Urinary bladder (tissue), 3 donors: ENCODE measurements at regions not wholly inside any gene's neighbourhood (a gene's known extent, or its start where the extent isn't known, plus 50 kb on each side); places are given as distances from the start of the nearest gene placed in this dataset.

ENCODE experiments used
- DNase-seq: peaks from one replicate; pipeline ENCODE4 v3.0.0-alpha.2; 2015; ENCODE audit errors: extremely low spot score
- H3K27ac ChIP-seq: one replicate; pipeline ENCODE4 v1.5.1; 2013; ENCODE audit warnings: low read depth, mild to moderate bottlenecking, moderate library complexity
- H3K36me3 ChIP-seq: one replicate; pipeline ENCODE4 v1.6.1; 2013; ENCODE audit warnings: mild to moderate bottlenecking, moderate library complexity; ENCODE audit not compliant: insufficient read depth
- H3K4me1 ChIP-seq: one replicate; pipeline ENCODE4 v1.6.1; 2013; ENCODE audit warnings: mild to moderate bottlenecking, moderate library complexity; ENCODE audit not compliant: insufficient read depth
- H3K4me3 ChIP-seq: one replicate; pipeline ENCODE4 v1.5.1; 2013; ENCODE audit warnings: low read depth, low read length
- WGBS: extraction: QIAGEN DNeasy Blood & Tissue Kit; methylation state at CpG from one replicate; pipeline ENCODE4 v1.1.7; 2013; 5-methylcytosine and 5-hydroxymethylcytosine counted together
- donor health status: healthy with polysubstance abuse.
- donor health status: healthy.

- H3K36me3 ChIP-seq: no peaks in the 10 kb centered on the region
- DNase-seq: no peak
- no peak overlapping the region for H3K27ac ChIP-seq
- no peaks in the 10 kb centered on the region for H3K4me1 ChIP-seq
- WGBS: 96% methylated on average over 1 of the region's 1 CpG
- no peak overlapping the region for H3K4me3 ChIP-seq
Measured at GRCh38 chr6:22809370-22809769, 240.0 kb downstream of the HDGFL1 start.

DNA sequence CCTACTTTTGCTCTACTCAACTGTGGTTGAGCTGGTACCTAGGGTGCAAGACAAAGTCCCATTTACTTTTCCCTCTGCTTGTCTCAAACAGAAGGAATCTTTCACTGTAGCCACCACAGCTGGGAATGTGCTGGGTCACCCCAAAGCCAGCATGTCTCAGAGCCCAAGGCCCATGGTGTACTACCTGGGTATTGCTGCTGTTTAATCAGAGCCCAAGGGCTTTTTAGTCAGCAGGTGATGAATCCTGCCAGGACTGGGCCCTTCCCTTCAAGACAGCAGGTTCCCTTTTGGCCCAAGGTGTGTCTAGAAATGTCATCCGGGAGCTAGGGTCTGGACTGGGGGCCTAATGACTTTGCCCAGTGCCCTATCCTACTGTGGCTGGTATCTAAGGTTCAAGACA, 249.8 kb downstream of the HDGFL1 start:
- no peak overlapping the region for H3K4me3 ChIP-seq
- no peak for DNase-seq
- no peaks in the 10 kb centered on the region for H3K36me3 ChIP-seq
- WGBS: 95% methylated on average over 1 of the region's 1 CpG
- H3K27ac ChIP-seq: no peak overlapping the region
- no peaks in the 10 kb centered on the region for H3K4me1 ChIP-seq

DNA sequence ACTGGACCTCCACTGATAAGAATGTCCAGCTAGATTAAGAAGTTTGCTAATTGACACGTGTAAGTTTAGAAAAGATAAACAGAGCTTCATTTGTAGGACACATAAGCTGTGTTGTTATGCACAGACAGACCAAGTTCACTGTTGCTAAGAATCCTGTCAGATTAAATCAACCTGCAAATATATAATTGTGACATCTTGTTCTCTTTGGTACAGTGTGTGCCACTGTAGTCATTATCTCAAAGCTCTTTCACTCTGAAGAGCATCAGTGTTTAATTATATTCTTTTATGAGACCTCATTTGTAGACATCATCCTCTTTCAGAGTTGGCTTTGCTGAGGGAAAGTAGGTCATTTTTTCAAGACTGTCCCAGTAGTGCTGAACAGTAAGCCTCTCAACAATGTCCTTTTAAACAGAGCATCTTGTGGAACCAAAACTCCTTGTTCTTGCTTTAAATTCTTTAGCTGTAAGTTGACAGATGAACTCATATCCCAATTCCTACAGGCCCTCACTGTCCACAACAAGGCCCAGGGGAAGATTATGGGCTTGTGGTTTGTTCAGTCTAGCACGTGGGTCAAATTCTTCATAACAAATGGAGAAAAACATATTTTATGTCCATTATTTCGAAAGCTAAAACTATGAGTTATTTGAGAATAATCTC, 252.4 kb downstream of the HDGFL1 start:
- DNase-seq: no peak
- H3K4me1 ChIP-seq: no peaks in the 10 kb centered on the region
- H3K27ac ChIP-seq: no peak overlapping the region
- 65% methylated on average over 3 of the region's 3 CpGs for WGBS
- H3K36me3 ChIP-seq: no peaks in the 10 kb centered on the region
- no peak overlapping the region for H3K4me3 ChIP-seq

GRCh38 chr6:22825210-22825609, 255.8 kb downstream of the HDGFL1 start:
- H3K36me3 ChIP-seq: no peaks in the 10 kb centered on the region
- H3K27ac ChIP-seq: no peak overlapping the region
- WGBS: 82% methylated on average over 3 of the region's 3 CpGs
- no peak for DNase-seq
- H3K4me3 ChIP-seq: no peak overlapping the region
- H3K4me1 ChIP-seq: no peaks in the 10 kb centered on the region

- Histone ChIP-seq H3K27ac (no peak overlapping the region), H3K36me3 (no peaks in the 10 kb centered on the region), H3K4me3 (no peak overlapping the region), H3K4me1 (no peaks in the 10 kb centered on the region)
- WGBS: 82% methylated on average over 2 of the region's 2 CpGs
- DNase-seq: no peak
Measured at GRCh38 chr6:22826961-22827360, 257.6 kb downstream of the HDGFL1 start.

GRCh38 chr6:22827760-22828159, 258.4 kb downstream of the HDGFL1 start:
- no peak overlapping the region for H3K4me3 ChIP-seq
- H3K4me1 ChIP-seq: no peaks in the 10 kb centered on the region
- WGBS: 25% methylated on average over 1 of the region's 1 CpG
- peak overlapping the region; percentile 23 for H3K27ac ChIP-seq
- no peak for DNase-seq
- H3K36me3 ChIP-seq: no peaks in the 10 kb centered on the region

DNA sequence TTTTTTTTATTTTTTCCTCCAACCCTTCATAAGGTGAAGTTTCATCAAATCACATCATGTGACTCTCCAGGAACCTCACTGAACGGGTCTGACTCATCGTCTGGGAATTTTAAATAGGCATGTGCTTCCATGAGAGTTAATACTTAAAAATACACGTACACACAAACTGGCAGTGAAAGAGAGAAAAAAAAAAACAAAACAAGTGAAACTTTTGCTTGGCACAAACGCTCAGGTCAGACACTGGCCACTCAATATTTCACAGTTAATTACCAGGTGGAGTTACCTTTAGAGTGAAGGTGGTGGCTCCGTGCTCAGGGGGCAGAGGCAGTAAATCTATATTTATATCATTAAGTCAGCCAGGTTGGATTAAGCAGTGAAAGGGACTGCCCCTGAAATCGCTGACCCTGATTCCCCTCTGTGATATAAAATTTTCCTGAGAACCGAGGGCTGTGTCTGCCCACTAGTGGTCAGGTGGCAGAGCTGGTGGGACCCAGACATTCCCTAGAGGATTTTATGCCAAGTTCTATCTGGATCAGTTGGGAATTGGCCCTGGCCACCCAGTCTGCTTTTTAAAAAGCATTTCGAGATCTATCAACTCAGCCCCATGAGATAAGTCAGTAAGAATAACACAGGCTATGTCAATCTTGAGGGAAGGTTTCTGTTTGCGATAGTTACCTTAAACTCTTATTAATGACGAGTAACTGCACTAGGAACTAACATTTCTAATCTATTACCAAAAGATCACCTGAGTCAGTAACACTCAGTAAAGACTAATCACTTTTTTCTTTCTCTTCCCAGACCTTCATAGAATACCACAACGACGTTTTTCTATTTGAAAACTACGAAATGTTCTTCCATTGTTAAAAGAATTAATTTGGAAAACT, 259.1 kb downstream of the HDGFL1 start:
- H3K36me3 ChIP-seq: no peaks in the 10 kb centered on the region
- H3K4me3 ChIP-seq: no peak overlapping the region
- 39% methylated on average over 13 of the region's 13 CpGs for WGBS
- H3K27ac ChIP-seq: no peak overlapping the region
- DNase-seq: peak; percentile 94
- H3K4me1 ChIP-seq: no peaks in the 10 kb centered on the region

DNA sequence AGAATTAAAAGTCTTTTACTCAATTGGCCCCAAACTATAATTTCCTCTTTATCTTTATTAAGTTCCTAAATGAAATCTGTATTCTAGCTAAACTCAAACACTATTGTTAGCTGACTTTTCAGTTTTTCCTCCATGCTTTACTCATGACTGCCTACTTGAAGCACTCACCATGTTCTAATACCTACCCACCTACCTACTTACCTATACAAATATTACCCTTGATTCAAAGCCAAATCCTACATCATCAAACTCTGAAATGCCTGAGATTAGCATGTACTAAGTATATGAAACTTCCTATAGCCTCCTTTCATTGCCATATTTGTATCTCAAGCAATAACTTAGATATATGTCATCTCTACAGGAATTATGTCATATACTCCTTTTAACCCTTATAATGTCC, 259.7 kb downstream of the HDGFL1 start:
- no peak overlapping the region for H3K4me3 ChIP-seq
- H3K27ac ChIP-seq: no peak overlapping the region
- H3K4me1 ChIP-seq: no peaks in the 10 kb centered on the region
- no peak for DNase-seq
- no peaks in the 10 kb centered on the region for H3K36me3 ChIP-seq

DNA sequence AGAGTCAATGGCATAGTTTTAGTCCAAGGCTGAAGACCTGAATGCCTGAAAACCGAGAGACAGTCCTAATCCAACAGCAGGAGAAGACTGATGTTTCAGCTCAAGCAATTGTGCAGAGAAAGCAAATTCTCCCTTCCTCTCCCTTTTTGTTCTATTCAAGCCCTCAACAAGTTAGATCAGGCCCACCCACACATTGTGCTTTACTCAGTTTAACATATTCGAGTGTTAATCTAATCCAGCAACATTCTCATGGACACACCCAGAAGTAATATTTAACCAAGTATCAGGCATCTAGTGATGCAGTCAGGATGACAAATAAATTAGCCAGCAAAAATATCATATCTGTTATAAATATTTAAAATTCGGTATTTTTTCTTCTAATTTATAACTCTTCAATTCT, 261.1 kb downstream of the HDGFL1 start:
- Histone ChIP-seq H3K36me3 (no peaks in the 10 kb centered on the region), H3K4me3 (no peak overlapping the region), H3K27ac (no peak overlapping the region), H3K4me1 (no peaks in the 10 kb centered on the region)
- whole genome bisulfite sequencing: 88% methylated on average over 3 of the region's 3 CpGs
- DNase-seq: no peak

GRCh38 chr6:22833191-22833590, 263.8 kb downstream of the HDGFL1 start:
- H3K27ac ChIP-seq: no peak overlapping the region
- H3K4me3 ChIP-seq: no peak overlapping the region
- no peaks in the 10 kb centered on the region for H3K4me1 ChIP-seq
- 70% methylated on average over 3 of the region's 3 CpGs for WGBS
- no peaks in the 10 kb centered on the region for H3K36me3 ChIP-seq
- no peak for DNase-seq

DNA sequence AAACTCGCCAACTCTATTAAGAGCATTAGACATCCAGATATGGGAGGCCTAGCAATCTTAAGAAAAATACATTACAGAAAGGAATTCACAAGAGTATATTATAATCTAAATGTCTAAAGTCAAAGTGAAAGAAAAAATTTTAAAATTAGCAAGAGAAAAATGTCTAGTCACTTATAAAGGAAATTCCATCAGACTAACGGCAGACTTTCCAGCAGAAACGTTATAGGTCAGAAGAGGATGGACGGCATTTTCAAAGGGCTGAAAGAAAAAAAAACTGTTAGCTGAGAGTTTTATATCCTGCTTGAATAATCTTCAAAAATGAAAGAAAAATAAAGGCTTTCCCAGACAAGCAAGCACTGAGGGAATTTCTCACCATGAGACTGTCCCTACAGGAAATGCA, 269.0 kb downstream of the HDGFL1 start:
- Histone ChIP-seq H3K4me1 (no peaks in the 10 kb centered on the region), H3K27ac (no peak overlapping the region), H3K36me3 (no peaks in the 10 kb centered on the region), H3K4me3 (no peak overlapping the region)
- no peak for DNase-seq
- WGBS: 93% methylated on average over 4 of the region's 4 CpGs

DNA sequence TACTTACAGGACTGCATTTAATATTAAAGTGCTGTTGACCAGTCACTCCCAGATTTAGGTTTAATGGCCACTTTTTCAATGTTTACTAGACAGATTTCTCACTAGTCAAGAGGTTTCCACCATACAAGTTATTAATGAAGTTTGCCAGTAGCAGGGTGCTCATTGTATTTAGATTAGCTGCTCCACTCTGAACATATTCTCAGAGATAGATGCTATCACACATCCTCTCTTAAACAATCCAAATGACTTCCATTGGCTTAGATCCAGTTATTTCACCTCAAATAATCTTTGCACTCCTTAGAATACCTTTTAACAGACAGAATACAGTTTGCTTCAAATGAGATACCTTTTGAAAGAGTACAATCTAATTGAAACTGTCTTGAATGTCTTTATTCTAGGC, 276.1 kb downstream of the HDGFL1 start:
- no peaks in the 10 kb centered on the region for H3K36me3 ChIP-seq
- no peaks in the 10 kb centered on the region for H3K4me1 ChIP-seq
- no peak for DNase-seq
- H3K27ac ChIP-seq: no peak overlapping the region
- no peak overlapping the region for H3K4me3 ChIP-seq

DNA sequence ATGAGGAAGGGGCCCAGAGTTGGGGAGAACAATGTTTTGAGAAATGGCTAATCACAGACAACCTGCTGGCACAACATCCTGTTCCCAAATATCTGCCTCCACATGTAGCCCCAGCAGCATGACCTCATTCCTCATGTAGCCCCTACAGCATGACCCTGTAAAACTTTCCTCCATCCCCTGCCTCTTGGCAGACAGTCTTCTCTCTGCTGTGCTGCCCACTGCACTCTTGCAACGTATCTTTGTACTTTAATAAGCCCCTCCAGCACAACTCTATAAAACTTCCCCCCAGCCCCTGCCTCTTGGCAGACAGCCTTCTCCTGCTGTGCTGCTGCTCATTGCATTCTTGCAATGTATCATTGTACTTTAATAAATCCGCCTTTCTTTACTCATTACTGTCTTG, 278.8 kb downstream of the HDGFL1 start:
- no peak overlapping the region for H3K27ac ChIP-seq
- no peaks in the 10 kb centered on the region for H3K36me3 ChIP-seq
- 73% methylated on average over 2 of the region's 2 CpGs for WGBS
- no peaks in the 10 kb centered on the region for H3K4me1 ChIP-seq
- no peak overlapping the region for H3K4me3 ChIP-seq
- DNase-seq: no peak

DNA sequence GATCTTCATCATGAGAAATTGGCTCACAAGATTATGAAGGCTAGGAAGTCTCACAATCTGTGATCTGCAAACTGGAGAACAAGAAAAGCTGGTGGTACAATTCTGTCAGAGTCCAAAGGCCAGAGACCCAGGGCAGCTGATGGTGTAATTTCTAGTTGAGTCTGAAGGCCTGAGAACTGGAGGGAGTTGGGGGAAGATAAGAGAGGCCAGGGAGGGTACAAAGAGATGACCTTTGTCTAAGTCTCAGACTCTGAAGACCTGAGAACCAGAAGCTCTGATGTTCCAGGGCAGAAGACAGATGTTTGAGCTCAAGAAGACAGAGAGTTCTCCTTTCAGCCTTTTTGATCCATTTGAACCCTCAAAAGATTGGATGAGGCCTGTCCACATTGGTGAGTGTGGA, 280.6 kb downstream of the HDGFL1 start:
- no peak overlapping the region for H3K27ac ChIP-seq
- H3K4me3 ChIP-seq: no peak overlapping the region
- H3K36me3 ChIP-seq: no peaks in the 10 kb centered on the region

More for the DNA sequence above, 280.6 kb downstream of the HDGFL1 start:
- no peak for DNase-seq
- no peaks in the 10 kb centered on the region for H3K4me1 ChIP-seq
